NT2/D1 (cell line): ENCODE measurements at regions not wholly inside any gene's neighbourhood (a gene's known extent, or its start where the extent isn't known, plus 50 kb on each side); places are given as distances from the start of the nearest gene placed in this dataset.

Experiments used
- DNase-seq: peaks from one replicate; pipeline ENCODE4 v3.0.0-alpha.2; 2011; ENCODE audit warnings: low read depth, low spot score
- H3K27me3 ChIP-seq: 2 replicates; pipeline ENCODE4 v1.6.0; 2011; ENCODE audit warnings: mild to moderate bottlenecking; ENCODE audit not compliant: insufficient read length, insufficient read depth
- H3K36me3 ChIP-seq: 2 replicates; pipeline ENCODE4 v1.6.1; 2011; ENCODE audit warnings: mild to moderate bottlenecking, low read length, mixed read lengths; ENCODE audit not compliant: insufficient read depth, insufficient read length
- H3K4me1 ChIP-seq: 2 replicates; pipeline ENCODE4 v1.5.1; 2011; ENCODE audit not compliant: insufficient read depth, insufficient read length
- H3K4me3 ChIP-seq: 2 replicates; pipeline ENCODE4 v1.5.1; 2011; ENCODE audit warnings: low read depth; ENCODE audit not compliant: insufficient read length
- H3K9ac ChIP-seq: 2 replicates; pipeline ENCODE4 v1.6.0; 2011; ENCODE audit warnings: low read depth; ENCODE audit not compliant: insufficient read length
- H3K9me3 ChIP-seq: 2 replicates; pipeline ENCODE4 v1.5.1; 2011; ENCODE audit warnings: mild to moderate bottlenecking, low read length; ENCODE audit not compliant: insufficient read depth
- SUZ12 ChIP-seq: IDR thresholded peaks from 2 replicates; pipeline ENCODE4 v1.6.1; 2011; ENCODE audit not compliant: insufficient read length, insufficient read depth; ENCODE audit errors: extremely low read depth
- YY1 ChIP-seq: IDR thresholded peaks from 2 replicates; pipeline ENCODE4 v1.6.1; 2011; ENCODE audit not compliant: insufficient read length, insufficient read depth
- ZNF274 ChIP-seq: IDR thresholded peaks from 2 replicates; pipeline ENCODE4 v1.6.1; 2011; ENCODE audit warnings: mild to moderate bottlenecking, low read depth, low read length

DNA sequence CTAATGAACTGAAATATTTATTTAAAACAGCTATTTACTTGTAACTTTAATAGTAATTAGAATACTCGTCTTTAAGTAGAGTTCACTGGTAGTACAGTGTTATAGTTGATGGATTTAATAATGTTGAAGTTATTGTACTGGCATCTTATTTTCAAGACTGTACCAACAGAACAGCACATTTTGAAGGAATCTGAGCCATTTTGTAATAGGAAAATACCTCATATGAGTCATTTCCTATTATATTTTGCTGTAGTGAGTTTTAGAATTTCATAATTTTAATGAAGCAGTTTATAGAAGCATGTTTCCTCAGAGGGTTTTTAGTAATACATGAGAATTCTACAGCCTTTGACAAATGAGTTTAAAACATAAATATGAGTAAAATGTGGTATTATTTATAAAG is 258.3 kb downstream of the OLFM3 start:
- Histone ChIP-seq H3K27me3 (no peaks in the 10 kb centered on the region), H3K4me3 (no peak overlapping the region), H3K9me3 (no peaks in the 10 kb centered on the region), H3K9ac (no peak overlapping the region), H3K36me3 (no peaks in the 10 kb centered on the region), H3K4me1 (no peaks in the 10 kb centered on the region)
- no peak for TF ChIP-seq SUZ12
- no peak for TF ChIP-seq YY1
- TF ChIP-seq ZNF274, result no peak
- no peak for DNase-seq

DNA sequence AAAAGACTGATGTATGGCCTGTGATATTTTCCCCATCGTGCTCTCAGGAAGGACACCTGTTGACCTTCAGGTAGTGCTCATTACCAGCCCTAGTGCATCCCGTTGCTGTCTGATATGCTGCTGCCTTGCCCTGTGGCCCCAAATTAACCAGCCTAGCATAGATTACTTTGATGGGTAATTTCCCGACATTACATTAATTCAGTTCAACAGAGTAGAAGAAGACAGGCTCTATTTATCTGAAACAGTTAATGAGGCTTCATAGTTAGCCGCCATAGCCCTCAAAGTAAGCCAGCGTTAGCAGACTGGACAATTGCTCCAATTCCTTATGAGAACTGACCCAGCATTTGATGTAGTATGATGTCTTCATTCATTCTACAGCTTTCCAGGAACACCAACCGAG is 257.6 kb downstream of the OLFM3 start:
- TF ChIP-seq SUZ12 (no peak), ZNF274 (no peak), YY1 (no peak)
- H3K4me1 ChIP-seq, result no peaks in the 10 kb centered on the region
- H3K9me3 ChIP-seq, result no peaks in the 10 kb centered on the region
- H3K9ac ChIP-seq, result no peak overlapping the region
- no peak overlapping the region for H3K4me3 ChIP-seq
- no peak for DNase-seq
- H3K27me3 ChIP-seq, result no peaks in the 10 kb centered on the region
- no peaks in the 10 kb centered on the region for H3K36me3 ChIP-seq

- no peaks in the 10 kb centered on the region for H3K27me3 ChIP-seq
- no peaks in the 10 kb centered on the region for H3K36me3 ChIP-seq
- no peak overlapping the region for H3K9ac ChIP-seq
- no peak for DNase-seq
- H3K4me3 ChIP-seq, result no peak overlapping the region
- no peak for TF ChIP-seq ZNF274
- no peak for TF ChIP-seq YY1
- no peak for TF ChIP-seq SUZ12
- no peaks in the 10 kb centered on the region for H3K9me3 ChIP-seq
- H3K4me1 ChIP-seq, result no peaks in the 10 kb centered on the region
Measured at GRCh38 chr1:101739826-101740330, 256.8 kb downstream of the OLFM3 start.

DNA sequence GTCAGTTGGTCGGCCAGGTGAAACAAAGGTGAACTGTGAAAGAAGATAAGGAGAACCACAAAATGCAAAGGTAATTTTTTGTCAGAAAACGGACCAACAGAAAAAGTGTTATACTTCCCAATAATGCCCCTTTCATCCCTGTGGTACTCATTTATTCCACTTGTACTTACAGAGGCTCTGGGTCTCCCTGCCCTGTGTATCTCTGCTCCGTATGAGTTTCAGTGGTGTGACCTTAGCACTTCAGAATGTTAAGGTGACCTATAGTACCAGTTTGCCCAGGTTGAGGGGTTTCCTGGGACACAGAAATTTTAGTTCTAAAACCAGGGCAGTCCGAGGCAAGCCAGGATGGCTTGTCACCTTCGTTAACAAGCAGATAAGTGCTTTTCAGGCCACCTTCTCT is 254.8 kb downstream of the OLFM3 start:
- no peak for DNase-seq
- Histone ChIP-seq H3K9me3 (no peaks in the 10 kb centered on the region), H3K4me3 (no peak overlapping the region), H3K27me3 (no peaks in the 10 kb centered on the region), H3K9ac (no peak overlapping the region), H3K4me1 (no peaks in the 10 kb centered on the region), H3K36me3 (no peaks in the 10 kb centered on the region)
- no peak for TF ChIP-seq YY1
- no peak for TF ChIP-seq ZNF274
- no peak for TF ChIP-seq SUZ12

- Histone ChIP-seq H3K9me3 (no peaks in the 10 kb centered on the region), H3K4me1 (no peaks in the 10 kb centered on the region), H3K36me3 (no peaks in the 10 kb centered on the region), H3K4me3 (no peak overlapping the region), H3K9ac (no peak overlapping the region), H3K27me3 (no peaks in the 10 kb centered on the region)
- DNase-seq, result no peak
- no peak for TF ChIP-seq ZNF274
- no peak for TF ChIP-seq YY1
- TF ChIP-seq SUZ12, result no peak
Measured at GRCh38 chr1:101742509-101742908, 254.2 kb downstream of the OLFM3 start.

DNA sequence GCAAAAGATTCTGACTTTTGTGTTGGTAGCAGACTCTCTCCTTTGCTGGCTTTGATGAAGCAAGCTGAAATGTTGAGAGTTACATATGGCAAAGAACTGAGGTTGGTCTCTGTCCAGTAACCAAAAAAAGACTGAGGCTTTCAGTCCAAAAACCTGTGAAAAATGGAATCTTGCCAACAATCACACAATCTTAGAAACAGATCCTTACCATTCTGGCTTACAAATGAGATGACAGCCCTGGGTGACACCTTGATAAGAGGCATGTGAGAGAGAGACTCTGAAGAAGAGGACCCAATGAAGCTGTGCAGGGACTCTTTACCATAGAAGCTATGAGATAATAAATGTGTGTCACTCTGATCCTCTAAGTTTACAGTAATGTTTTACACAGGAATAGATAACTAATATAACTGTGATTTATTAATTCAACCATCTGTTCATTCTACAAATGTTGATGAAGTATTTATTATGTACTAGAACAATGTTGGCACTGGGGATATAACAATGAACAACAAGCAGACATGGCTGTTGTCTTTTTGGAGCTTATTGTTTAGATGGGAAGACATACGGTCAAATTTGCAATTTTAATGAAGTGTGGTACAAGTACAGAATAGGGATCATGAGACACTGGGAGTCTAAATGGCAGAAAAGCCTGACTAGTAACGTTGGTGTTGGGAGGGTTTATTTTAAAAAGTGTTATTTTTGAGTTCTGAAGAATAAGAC is 251.0 kb downstream of the OLFM3 start:
- no peaks in the 10 kb centered on the region for H3K36me3 ChIP-seq
- H3K4me3 ChIP-seq, result no peak overlapping the region
- no peaks in the 10 kb centered on the region for H3K9me3 ChIP-seq
- no peak for DNase-seq
- no peaks in the 10 kb centered on the region for H3K27me3 ChIP-seq
- H3K9ac ChIP-seq, result no peak overlapping the region
- no peaks in the 10 kb centered on the region for H3K4me1 ChIP-seq
- TF ChIP-seq ZNF274 (no peak), YY1 (no peak), SUZ12 (no peak)

GRCh38 chr1:101748077-101748476 is 248.6 kb downstream of the OLFM3 start:
- Histone ChIP-seq H3K4me3 (no peak overlapping the region), H3K9ac (no peak overlapping the region), H3K36me3 (no peaks in the 10 kb centered on the region), H3K9me3 (no peaks in the 10 kb centered on the region), H3K27me3 (no peaks in the 10 kb centered on the region), H3K4me1 (no peaks in the 10 kb centered on the region)
- no peak for DNase-seq
- TF ChIP-seq SUZ12 (no peak), ZNF274 (no peak), YY1 (no peak)
